ENCODE measurements at regions not wholly inside any gene's neighbourhood (a gene's known extent, or its start where the extent isn't known, plus 50 kb on each side); places are given as distances from the start of the nearest gene placed in this dataset.

DNA sequence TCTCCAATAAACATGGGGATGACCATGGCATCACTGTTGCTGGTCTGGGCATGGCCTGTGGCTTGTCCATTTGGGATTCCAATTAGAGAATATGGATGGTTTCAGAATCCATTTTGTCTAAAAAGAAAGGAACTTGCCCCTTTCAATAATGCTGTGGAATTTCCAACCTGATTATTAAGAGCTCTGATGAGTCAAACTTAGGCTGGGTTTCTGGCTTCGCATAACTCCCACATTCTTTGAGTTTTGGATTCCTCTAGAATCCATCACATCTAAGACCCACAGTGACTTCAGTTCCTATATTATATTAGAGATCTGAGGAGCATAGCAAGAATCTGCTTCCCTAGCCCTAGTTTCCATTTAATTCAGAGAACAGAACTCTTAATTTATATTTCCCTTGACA, 531.5 kb downstream of the TNS1 start:
- TF ChIP-seq POLR2AphosphoS5 (IDR thresholded peaks at IDR 0.05; ENCODE audit: low read depth, low read length): no peak
- no peak for TF ChIP-seq TAF1 (IDR thresholded peaks at IDR 0.05; ENCODE audit: low read depth, low read length)
